HL-60 (cell line): ENCODE measurements at regions not wholly inside any gene's neighbourhood (a gene's known extent, or its start where the extent isn't known, plus 50 kb on each side); places are given as distances from the start of the nearest gene placed in this dataset.

Source experiments
- DNase-seq, 2 experiments: peaks; one replicate each; pipeline ENCODE4 v3.0.0-alpha.2; 2010 to 2020; ENCODE audit warnings: low read depth in 1 of 2, low spot score in 1 of 2
- H3K27ac ChIP-seq: fragments of 250-450 bp; sonication (Bioruptor Pico); replicated peaks from 2 replicates; pipeline ENCODE4 v1.5.1; 2020; ENCODE audit warnings: mild to moderate bottlenecking, moderate library complexity
- H3K27me3 ChIP-seq: fragments of 250-450 bp; sonication (Bioruptor Pico); 2 replicates; pipeline ENCODE4 v1.5.1; 2021; ENCODE audit warnings: mild to moderate bottlenecking, moderate library complexity; ENCODE audit not compliant: insufficient read depth, poor library complexity, severe bottlenecking
- H3K4me3 ChIP-seq: replicated peaks from 2 replicates; pipeline ENCODE4 v1.5.1; 2011; ENCODE audit warnings: mild to moderate bottlenecking, control low read depth, low read length; ENCODE audit not compliant: insufficient read depth
- CTCF ChIP-seq: IDR thresholded peaks from one replicate; pipeline ENCODE4 v1.5.1; 2011; ENCODE audit warnings: low read length, control low read depth, inconsistent platforms; ENCODE audit not compliant: insufficient read depth
- GABPA ChIP-seq: IDR thresholded peaks from 2 replicates; pipeline ENCODE4 v1.6.1; 2012; ENCODE audit warnings: low read depth
- POLR2AphosphoS5 ChIP-seq: IDR thresholded peaks from 2 replicates; pipeline ENCODE4 v1.6.1; 2012; ENCODE audit warnings: low read depth
- REST ChIP-seq: IDR thresholded peaks from 2 replicates; pipeline ENCODE4 v1.6.1; 2012; ENCODE audit warnings: low read depth; ENCODE audit not compliant: insufficient replicate concordance
- SPI1 ChIP-seq: IDR thresholded peaks from 2 replicates; pipeline ENCODE4 v1.6.1; 2012; ENCODE audit warnings: low read depth, mild to moderate bottlenecking, borderline replicate concordance

- Histone ChIP-seq H3K27ac (no peak overlapping the region), H3K4me3 (no peak overlapping the region), H3K27me3 (no peaks in the 10 kb centered on the region)
- DNase-seq: no peak
- no peak for TF ChIP-seq SPI1
- TF ChIP-seq POLR2AphosphoS5: no peak
- TF ChIP-seq CTCF: no peak
These were observed 850.9 kb upstream of the MDGA2 start for GRCh38 chr14:48526307-48526706.

GRCh38 chr14:48504921-48505320 lies 829.5 kb upstream of the MDGA2 start:
- DNase-seq: no peak
- TF ChIP-seq SPI1 (no peak), GABPA (no peak), CTCF (no peak), REST (no peak), POLR2AphosphoS5 (no peak)
- H3K4me3 ChIP-seq: no peak overlapping the region

GRCh38 chr14:48490756-48491155 lies 815.4 kb upstream of the MDGA2 start:
- no peak for DNase-seq
- Histone ChIP-seq H3K27me3 (no peaks in the 10 kb centered on the region), H3K4me3 (no peak overlapping the region), H3K27ac (no peak overlapping the region)
- TF ChIP-seq CTCF (no peak), SPI1 (no peak), POLR2AphosphoS5 (no peak), REST (no peak), GABPA (no peak)

More at GRCh38 chr14:48504921-48505320, 829.5 kb upstream of the MDGA2 start:
- H3K27me3 ChIP-seq: no peaks in the 10 kb centered on the region
- no peak overlapping the region for H3K27ac ChIP-seq

GRCh38 chr14:48473944-48474343 lies 798.5 kb upstream of the MDGA2 start:
- TF ChIP-seq CTCF: no peak
- no peak overlapping the region for H3K4me3 ChIP-seq

More at GRCh38 chr14:48473944-48474343, 798.5 kb upstream of the MDGA2 start:
- Histone ChIP-seq H3K27ac (no peak overlapping the region), H3K27me3 (no peaks in the 10 kb centered on the region)
- DNase-seq: no peak
